GM12891 (cell line): ENCODE measurements at regions not wholly inside any gene's neighbourhood (a gene's known extent, or its start where the extent isn't known, plus 50 kb on each side); places are given as distances from the start of the nearest gene placed in this dataset.

ENCODE experiments used
- POLR2A ChIP-seq: IDR thresholded peaks from 2 replicates; pipeline ENCODE4 v1.6.1; 2011; ENCODE audit warnings: low read depth, low read length, control low read depth
- SPI1 ChIP-seq: IDR thresholded peaks from 2 replicates; pipeline ENCODE4 v1.6.1; 2011; ENCODE audit warnings: low read depth, low read length, control low read depth

DNA sequence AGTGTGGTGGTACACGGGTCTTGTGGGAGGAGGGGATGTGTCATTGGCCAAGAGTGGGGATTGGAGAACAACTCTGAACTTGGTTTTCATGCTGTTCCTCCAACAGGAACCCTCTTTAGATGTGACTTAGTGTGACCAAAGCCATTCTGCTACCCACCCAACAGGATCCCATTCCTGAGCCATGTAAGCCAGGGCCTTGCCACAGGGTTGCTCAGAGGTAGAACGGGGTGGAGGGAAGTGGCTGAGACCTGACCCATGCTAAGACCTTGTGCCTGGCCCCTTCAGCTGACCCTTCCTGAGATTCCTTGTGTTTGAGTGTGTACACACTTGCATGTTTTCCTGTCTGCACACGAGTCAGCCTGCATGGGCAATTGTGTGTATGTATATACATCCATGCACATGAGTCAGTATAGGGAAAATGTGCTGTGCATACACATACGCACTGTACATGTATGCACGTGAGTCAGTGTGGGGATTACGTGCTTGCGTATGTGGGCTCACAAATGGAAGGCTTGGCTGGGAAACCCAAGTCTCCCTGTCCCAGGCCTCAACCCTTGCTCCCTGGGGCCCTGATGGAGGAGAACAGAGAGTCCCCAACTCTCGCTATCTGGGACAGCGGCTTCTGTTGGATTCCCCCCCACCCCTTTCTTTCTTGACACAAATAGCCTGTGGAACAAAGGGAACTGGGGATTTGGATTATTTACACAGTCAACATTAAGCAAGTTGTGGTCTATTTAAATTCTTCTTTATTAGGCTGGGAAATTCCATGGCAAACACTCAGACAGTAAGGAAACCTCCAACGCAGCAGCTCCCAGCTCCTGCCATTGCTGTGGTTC, 339.8 kb downstream of the DYSF start:
- TF ChIP-seq POLR2A (no peak), SPI1 (no peak)
